Liver (tissue), 8 donors: ENCODE measurements at regions not wholly inside any gene's neighbourhood (a gene's known extent, or its start where the extent isn't known, plus 50 kb on each side); places are given as distances from the start of the nearest gene placed in this dataset.

Experiments
- DNase-seq: peaks from one replicate; pipeline ENCODE4 v3.0.0-alpha.2; 2017; ENCODE audit warnings: low spot score
- H3K27ac ChIP-seq, 2 donors: one replicate each; pipeline ENCODE4 v1.7.0; 2013; ENCODE audit warnings: inconsistent platforms in 2 of 2, low read length in 2 of 2, control low read depth in 1 of 2, low read depth in 1 of 2, mild to moderate bottlenecking in 1 of 2
- H3K27me3 ChIP-seq, 4 donors: one replicate each; pipeline versions ENCODE4 v1.6.1 to v1.7.0; 2013; ENCODE audit warnings: low read length in 3 of 4, inconsistent platforms in 1 of 4, mild to moderate bottlenecking in 1 of 4, moderate library complexity in 1 of 4; ENCODE audit not compliant: control insufficient read depth in 4 of 4, insufficient read depth in 4 of 4
- H3K36me3 ChIP-seq, 4 donors: one replicate each; pipeline versions ENCODE4 v1.6.1 to v1.7.0; 2013; ENCODE audit warnings: low read length in 3 of 4, mild to moderate bottlenecking in 3 of 4, low read depth in 1 of 4, moderate library complexity in 1 of 4; ENCODE audit not compliant: control insufficient read depth in 4 of 4, insufficient read depth in 3 of 4
- H3K4me1 ChIP-seq, 4 donors: one replicate each; pipeline versions ENCODE4 v1.6.1 to v1.7.0; 2013; ENCODE audit warnings: low read length in 3 of 4, mild to moderate bottlenecking in 3 of 4, moderate library complexity in 1 of 4; ENCODE audit not compliant: control insufficient read depth in 4 of 4, insufficient read depth in 4 of 4
- H3K4me3 ChIP-seq, 3 donors: one replicate each; pipeline versions ENCODE4 v1.6.1 to v1.7.0; 2013; ENCODE audit warnings: low read length in 3 of 3, control low read depth in 1 of 3, low read depth in 1 of 3, mild to moderate bottlenecking in 1 of 3
- H3K9ac ChIP-seq, 2 donors: one replicate each; pipeline ENCODE4 v1.7.0; 2013; ENCODE audit warnings: low read length in 2 of 2, mild to moderate bottlenecking in 2 of 2, moderate library complexity in 2 of 2, control low read depth in 1 of 2, low read depth in 1 of 2
- H3K9me3 ChIP-seq, 4 donors: one replicate each; pipeline versions ENCODE4 v1.6.1 to v1.7.0; 2013; ENCODE audit warnings: low read length in 3 of 4; ENCODE audit not compliant: control insufficient read depth in 4 of 4
- EGR1 ChIP-seq, 2 donors: IDR thresholded peaks; 2 replicates each; pipeline ENCODE4 v1.6.1; 2016 to 2018; ENCODE audit warnings: antibody characterized with exemption in 2 of 2, low read depth in 2 of 2
- FOXA1 ChIP-seq: IDR thresholded peaks from 2 replicates; pipeline ENCODE4 v1.6.1; 2016; ENCODE audit warnings: antibody characterized with exemption
- FOXA2 ChIP-seq: IDR thresholded peaks from 2 replicates; pipeline ENCODE4 v1.6.1; 2016; ENCODE audit warnings: antibody characterized with exemption
- GABPA ChIP-seq, 2 donors: IDR thresholded peaks in 1 of 2; conservative IDR thresholded peaks in 1 of 2; 2 replicates each; pipeline ENCODE4 v1.6.1; 2016; ENCODE audit warnings: antibody characterized with exemption in 2 of 2, mild to moderate bottlenecking in 1 of 2, moderate library complexity in 1 of 2
- HNF4A ChIP-seq, 2 donors: conservative IDR thresholded peaks; 2 replicates each; pipeline ENCODE4 v1.6.1; 2016; ENCODE audit warnings: antibody characterized with exemption in 2 of 2, mild to moderate bottlenecking in 2 of 2
- HNF4G ChIP-seq: IDR thresholded peaks from 2 replicates; pipeline ENCODE4 v1.6.1; 2016; ENCODE audit warnings: antibody characterized with exemption
- JUND ChIP-seq, 2 donors: IDR thresholded peaks; 2 replicates each; pipeline ENCODE4 v1.6.1; 2016; ENCODE audit warnings: antibody characterized with exemption in 2 of 2
- NR2F2 ChIP-seq: IDR thresholded peaks from 2 replicates; pipeline ENCODE4 v1.6.1; 2016; ENCODE audit warnings: antibody characterized with exemption
- RAD21 ChIP-seq, 2 donors: IDR thresholded peaks; 2 replicates each; pipeline ENCODE4 v1.6.1; 2016; ENCODE audit warnings: antibody characterized with exemption in 2 of 2, mild to moderate bottlenecking in 2 of 2
- RXRA ChIP-seq, 2 donors: IDR thresholded peaks; 2 replicates each; pipeline ENCODE4 v1.6.1; 2017 to 2018; ENCODE audit warnings: antibody characterized with exemption in 2 of 2, mild to moderate bottlenecking in 1 of 2
- SP1 ChIP-seq: IDR thresholded peaks from 2 replicates; pipeline ENCODE4 v1.6.1; 2018; ENCODE audit warnings: antibody characterized with exemption, mild to moderate bottlenecking
- TAF1 ChIP-seq: conservative IDR thresholded peaks from 2 replicates; pipeline ENCODE4 v1.6.1; 2016; ENCODE audit warnings: antibody characterized with exemption, mild to moderate bottlenecking
- YY1 ChIP-seq: IDR thresholded peaks from 2 replicates; pipeline ENCODE4 v1.6.1; 2016; ENCODE audit warnings: antibody characterized with exemption, mild to moderate bottlenecking
- WGBS: extraction: QIAGEN DNeasy Blood & Tissue Kit; methylation state at CpG from one replicate; pipeline ENCODE4 v1.1.7; 2013; 5-methylcytosine and 5-hydroxymethylcytosine counted together
- TF ChIP-seq, protein P1 (sequence below): IDR thresholded peaks from 2 replicates; pipeline ENCODE4 v1.6.1; 2016; ENCODE audit warnings: antibody characterized with exemption
- TF ChIP-seq, protein P2 (sequence below): fragments of 150-350 bp; IDR thresholded peaks from 2 replicates; pipeline ENCODE4 v1.5.1; 2017; ENCODE audit warnings: improper control_type of control experiment, low read depth, low read length; ENCODE audit not compliant: missing input control
- TF ChIP-seq, protein P3 (sequence below): IDR thresholded peaks from 2 replicates; pipeline ENCODE4 v1.6.1; 2016; ENCODE audit warnings: antibody characterized with exemption, mild to moderate bottlenecking
- TF ChIP-seq, protein P4 (sequence below): IDR thresholded peaks from 2 replicates; pipeline ENCODE4 v1.6.1; 2016; ENCODE audit warnings: antibody characterized with exemption
- TF ChIP-seq, protein P5 (sequence below): IDR thresholded peaks from 2 replicates; pipeline ENCODE4 v1.6.1; 2016; ENCODE audit warnings: antibody characterized with exemption
- donor health status: healthy.
- donor health status: healthy.
- donor health status: healthy.
- donor health status: healthy.
- donor health status: healthy.

DNA sequence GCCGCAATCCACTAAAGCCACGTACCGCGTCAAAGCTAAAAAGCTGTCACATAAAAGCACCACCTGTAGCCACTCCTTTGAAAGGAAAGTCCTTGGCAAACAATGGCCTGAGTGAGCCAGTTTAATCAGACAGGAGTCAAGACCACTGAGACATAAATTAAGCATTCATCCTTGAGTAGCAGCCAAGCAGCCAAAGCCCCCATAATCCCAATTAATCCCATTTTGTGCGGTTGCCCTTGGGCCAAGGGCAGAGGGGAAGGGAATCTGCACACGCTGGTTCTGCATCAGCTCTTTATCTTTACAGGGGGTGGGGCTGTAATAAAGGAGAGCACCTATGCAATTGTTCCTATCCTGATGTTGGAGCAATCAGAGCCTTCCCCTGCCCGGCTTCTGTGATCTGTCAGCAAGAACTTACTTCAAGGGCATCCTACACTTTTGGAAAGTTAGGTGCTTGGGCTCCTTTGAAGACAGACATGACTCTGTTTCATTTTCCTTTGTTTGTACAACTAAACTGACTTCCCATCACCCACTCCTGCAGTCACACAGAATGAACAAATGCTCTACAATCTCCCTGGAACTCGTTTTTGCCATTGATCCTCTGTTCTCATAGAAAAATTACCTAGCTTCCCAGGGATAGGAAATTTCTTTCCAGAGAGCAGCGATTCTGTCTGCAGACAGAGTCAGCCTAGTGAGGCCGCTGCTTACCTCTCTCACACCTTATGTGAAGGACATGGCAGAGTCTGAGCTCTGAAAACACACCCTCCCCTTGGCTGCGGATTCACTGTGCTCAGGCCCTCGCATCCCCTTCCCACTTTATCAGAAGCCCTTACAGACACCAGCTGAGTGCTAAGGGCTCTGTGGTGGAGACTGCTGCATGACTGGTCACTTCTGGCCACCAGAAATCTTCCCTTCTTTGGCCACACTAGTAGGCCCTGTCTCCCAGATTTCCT, 116.2 kb upstream of the TBCA start:
- Histone ChIP-seq H3K27ac (no peak overlapping the region), H3K27me3 (no peaks in the 10 kb centered on the region), H3K9me3 (no peaks in the 10 kb centered on the region), H3K4me3 (no peak overlapping the region), H3K4me1 (no peaks in the 10 kb centered on the region), H3K36me3 (no peaks in the 10 kb centered on the region), H3K9ac (no peak overlapping the region)
- no peak for TF ChIP-seq HNF4A (conservative IDR thresholded peaks at IDR 0.05)
- no peak for TF ChIP-seq YY1
- TF ChIP-seq, protein P1, sequence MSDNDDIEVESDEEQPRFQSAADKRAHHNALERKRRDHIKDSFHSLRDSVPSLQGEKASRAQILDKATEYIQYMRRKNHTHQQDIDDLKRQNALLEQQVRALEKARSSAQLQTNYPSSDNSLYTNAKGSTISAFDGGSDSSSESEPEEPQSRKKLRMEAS, result no peak
- no peak for TF ChIP-seq HNF4G
- no peak for TF ChIP-seq RAD21 (IDR thresholded peaks at IDR 0.05)
- no peak for TF ChIP-seq GABPA (IDR thresholded peaks at IDR 0.05 in 1 of 2, conservative IDR thresholded peaks at IDR 0.05 in 1 of 2)
- TF ChIP-seq FOXA2, result no peak
- TF ChIP-seq SP1, result no peak
- no peak for TF ChIP-seq NR2F2
- no peak for TF ChIP-seq TAF1
- no peak for TF ChIP-seq EGR1 (IDR thresholded peaks at IDR 0.05; ENCODE audit: low read depth in 2 of 2)
- TF ChIP-seq FOXA1, result no peak
- TF ChIP-seq RXRA (IDR thresholded peaks at IDR 0.05), result no peak
- no peak for TF ChIP-seq JUND (IDR thresholded peaks at IDR 0.05)
- TF ChIP-seq, protein P2, sequence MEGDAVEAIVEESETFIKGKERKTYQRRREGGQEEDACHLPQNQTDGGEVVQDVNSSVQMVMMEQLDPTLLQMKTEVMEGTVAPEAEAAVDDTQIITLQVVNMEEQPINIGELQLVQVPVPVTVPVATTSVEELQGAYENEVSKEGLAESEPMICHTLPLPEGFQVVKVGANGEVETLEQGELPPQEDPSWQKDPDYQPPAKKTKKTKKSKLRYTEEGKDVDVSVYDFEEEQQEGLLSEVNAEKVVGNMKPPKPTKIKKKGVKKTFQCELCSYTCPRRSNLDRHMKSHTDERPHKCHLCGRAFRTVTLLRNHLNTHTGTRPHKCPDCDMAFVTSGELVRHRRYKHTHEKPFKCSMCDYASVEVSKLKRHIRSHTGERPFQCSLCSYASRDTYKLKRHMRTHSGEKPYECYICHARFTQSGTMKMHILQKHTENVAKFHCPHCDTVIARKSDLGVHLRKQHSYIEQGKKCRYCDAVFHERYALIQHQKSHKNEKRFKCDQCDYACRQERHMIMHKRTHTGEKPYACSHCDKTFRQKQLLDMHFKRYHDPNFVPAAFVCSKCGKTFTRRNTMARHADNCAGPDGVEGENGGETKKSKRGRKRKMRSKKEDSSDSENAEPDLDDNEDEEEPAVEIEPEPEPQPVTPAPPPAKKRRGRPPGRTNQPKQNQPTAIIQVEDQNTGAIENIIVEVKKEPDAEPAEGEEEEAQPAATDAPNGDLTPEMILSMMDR, result no peak
- TF ChIP-seq, protein P3, sequence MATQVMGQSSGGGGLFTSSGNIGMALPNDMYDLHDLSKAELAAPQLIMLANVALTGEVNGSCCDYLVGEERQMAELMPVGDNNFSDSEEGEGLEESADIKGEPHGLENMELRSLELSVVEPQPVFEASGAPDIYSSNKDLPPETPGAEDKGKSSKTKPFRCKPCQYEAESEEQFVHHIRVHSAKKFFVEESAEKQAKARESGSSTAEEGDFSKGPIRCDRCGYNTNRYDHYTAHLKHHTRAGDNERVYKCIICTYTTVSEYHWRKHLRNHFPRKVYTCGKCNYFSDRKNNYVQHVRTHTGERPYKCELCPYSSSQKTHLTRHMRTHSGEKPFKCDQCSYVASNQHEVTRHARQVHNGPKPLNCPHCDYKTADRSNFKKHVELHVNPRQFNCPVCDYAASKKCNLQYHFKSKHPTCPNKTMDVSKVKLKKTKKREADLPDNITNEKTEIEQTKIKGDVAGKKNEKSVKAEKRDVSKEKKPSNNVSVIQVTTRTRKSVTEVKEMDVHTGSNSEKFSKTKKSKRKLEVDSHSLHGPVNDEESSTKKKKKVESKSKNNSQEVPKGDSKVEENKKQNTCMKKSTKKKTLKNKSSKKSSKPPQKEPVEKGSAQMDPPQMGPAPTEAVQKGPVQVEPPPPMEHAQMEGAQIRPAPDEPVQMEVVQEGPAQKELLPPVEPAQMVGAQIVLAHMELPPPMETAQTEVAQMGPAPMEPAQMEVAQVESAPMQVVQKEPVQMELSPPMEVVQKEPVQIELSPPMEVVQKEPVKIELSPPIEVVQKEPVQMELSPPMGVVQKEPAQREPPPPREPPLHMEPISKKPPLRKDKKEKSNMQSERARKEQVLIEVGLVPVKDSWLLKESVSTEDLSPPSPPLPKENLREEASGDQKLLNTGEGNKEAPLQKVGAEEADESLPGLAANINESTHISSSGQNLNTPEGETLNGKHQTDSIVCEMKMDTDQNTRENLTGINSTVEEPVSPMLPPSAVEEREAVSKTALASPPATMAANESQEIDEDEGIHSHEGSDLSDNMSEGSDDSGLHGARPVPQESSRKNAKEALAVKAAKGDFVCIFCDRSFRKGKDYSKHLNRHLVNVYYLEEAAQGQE, result no peak
- TF ChIP-seq, protein P4, sequence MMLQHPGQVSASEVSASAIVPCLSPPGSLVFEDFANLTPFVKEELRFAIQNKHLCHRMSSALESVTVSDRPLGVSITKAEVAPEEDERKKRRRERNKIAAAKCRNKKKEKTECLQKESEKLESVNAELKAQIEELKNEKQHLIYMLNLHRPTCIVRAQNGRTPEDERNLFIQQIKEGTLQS, result no peak
- TF ChIP-seq, protein P5, sequence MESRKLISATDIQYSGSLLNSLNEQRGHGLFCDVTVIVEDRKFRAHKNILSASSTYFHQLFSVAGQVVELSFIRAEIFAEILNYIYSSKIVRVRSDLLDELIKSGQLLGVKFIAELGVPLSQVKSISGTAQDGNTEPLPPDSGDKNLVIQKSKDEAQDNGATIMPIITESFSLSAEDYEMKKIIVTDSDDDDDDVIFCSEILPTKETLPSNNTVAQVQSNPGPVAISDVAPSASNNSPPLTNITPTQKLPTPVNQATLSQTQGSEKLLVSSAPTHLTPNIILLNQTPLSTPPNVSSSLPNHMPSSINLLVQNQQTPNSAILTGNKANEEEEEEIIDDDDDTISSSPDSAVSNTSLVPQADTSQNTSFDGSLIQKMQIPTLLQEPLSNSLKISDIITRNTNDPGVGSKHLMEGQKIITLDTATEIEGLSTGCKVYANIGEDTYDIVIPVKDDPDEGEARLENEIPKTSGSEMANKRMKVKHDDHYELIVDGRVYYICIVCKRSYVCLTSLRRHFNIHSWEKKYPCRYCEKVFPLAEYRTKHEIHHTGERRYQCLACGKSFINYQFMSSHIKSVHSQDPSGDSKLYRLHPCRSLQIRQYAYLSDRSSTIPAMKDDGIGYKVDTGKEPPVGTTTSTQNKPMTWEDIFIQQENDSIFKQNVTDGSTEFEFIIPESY, result no peak
- no peak for DNase-seq
- WGBS, result 85% methylated on average over 12 of the region's 12 CpGs
